Umbilical cord (tissue), 1 donor: ENCODE measurements at regions not wholly inside any gene's neighbourhood (a gene's known extent, or its start where the extent isn't known, plus 50 kb on each side); places are given as distances from the start of the nearest gene placed in this dataset.
A peak's percentile ranks its signal among the peaks of the same experiment; 100 is the strongest.
"Not testable (repeated sequence)": the region's sequence is repeated elsewhere in the genome, so short reads cannot be mapped to it uniquely, and the experiment has no call there.

ENCODE experiments used
- DNase-seq: peaks from one replicate; pipeline ENCODE4 v3.0.0-alpha.2; 2015; ENCODE audit warnings: low spot score

DNA sequence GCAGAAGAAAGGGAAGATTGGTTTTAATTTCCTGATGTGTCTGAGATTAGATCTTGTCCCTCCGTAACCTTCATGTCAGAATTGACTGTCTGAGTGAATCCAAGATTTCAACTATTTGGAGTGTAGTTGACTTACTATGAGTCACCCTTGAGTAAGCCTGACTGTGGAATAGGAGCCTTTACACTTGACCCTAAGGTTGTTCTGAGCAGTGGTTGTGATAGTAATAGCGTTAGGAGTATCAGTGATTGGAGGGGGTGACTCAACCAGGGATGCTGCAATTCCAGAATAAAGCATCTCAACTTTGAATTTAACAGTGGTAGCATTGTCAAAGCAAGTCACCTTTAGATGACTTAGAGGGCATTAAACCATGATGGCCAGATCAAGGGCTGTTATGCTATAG is 979.5 kb upstream of the FAM98A start:
- DNase-seq: no peak

DNA sequence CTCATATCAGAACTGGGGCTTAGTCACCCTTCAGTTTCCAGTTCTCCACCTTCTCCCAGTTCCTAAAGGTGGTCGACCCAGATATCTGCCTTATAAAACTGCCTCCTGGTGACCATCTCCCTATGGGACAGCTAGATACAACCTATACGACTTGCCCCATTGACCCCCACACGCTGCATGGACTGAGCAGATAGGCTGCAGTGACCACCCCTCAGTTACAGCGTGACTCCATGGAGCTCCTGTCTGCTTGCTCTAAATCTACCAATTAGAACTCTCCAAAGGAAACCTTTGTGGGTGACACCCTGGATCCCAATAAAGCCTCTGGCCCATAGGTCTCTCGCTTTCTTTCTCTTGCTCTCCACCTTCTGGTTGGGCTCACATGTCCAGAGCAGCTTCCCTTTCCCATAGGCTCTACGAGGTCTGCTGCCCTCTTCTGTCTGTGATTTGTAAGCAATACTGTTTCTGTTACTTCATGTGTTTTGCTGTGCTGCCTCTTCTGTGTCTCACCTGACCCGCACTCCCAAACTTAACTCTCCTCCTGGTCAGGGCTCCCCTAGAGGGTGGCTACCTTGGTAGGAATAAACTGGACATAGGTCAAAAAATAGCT is 971.3 kb upstream of the FAM98A start:
- DNase-seq: peak; percentile 21

DNA sequence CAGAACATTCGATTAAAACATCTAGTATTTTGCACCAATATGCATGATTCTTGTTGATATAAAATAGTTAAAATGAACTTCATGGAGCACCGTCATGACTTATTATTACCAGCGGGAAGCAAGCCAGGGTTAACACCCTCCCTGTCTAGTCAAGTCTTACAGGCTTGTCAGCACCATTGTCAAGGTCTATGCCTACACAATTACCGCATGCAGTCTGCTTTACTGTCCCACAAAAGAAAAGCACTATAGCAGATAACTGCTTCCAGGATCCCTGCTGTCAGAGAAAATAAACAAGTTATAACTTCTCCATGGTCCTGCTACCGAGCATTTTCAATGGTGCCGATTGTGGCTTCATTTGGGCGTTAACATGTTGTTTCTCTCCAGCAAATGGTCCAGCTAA is 968.0 kb upstream of the FAM98A start:
- no peak for DNase-seq

DNA sequence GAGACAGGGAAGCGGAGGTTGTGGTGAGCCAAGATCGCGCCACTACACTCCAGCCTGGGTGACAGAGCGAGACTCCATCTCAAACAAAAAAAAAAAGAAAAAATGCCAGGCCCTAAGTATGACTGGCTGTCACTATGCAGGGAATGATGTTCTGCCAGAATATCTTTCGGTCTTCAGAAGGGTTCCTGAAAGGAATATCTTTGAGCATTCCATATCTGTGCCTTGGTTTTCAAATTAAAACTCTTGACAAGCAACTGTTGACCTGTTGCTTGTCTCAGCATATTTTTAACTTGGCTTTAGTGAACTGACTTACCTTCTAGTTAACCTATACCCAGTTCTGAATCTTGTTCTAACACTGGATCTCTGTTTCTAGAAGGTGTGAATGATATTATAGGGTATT is 953.2 kb upstream of the FAM98A start:
- DNase-seq: no peak

DNA sequence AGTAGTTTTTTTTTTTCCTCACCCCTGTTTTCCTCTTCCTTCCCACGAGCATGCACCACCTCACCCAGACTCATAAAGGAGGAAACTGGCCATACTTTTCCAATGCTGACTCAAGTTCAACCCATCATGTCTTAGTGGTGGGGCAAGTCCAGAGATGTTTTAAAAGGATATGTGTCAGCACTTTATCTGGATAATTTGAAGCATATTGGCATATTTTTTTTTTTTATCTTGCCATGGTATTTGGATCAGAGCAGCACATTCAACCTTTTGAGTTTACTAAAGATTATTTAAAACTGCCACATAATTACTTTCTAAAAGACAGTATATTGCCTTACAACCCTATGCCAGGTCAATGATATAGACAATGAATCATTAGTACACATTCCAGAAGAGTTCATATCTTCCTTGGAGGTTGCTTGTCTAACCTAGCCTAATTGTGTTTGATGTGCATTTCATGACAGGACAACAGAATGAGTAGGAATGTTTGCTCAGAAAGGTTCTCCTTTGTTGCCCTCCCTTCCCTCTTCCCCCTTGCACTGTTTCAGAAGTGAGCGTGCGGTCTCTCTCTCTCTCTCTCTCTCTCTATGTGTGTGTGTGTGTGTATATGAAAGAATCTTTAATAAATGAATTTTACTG is 950.7 kb upstream of the FAM98A start:
- no peak for DNase-seq

DNA sequence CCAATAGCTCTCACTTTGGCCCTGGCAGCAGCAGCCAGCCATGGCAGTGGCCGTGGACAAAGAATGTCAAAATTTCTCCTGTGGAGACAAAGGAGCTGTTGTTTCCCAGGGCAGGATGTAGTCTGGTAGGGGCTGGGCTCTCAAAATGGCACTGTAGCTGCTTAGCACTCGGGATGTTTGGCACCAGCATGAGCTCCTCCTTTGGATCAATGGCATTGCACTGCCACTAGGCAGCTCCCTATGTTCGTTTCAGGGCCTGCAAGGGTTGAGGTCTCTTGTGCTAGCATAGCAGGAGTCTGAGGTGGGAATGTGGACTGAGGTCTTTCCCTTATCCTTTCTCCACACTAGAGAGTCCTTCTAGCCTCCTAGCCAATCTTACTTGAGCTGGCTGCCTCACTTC is 948.8 kb upstream of the FAM98A start:
- no peak for DNase-seq

DNA sequence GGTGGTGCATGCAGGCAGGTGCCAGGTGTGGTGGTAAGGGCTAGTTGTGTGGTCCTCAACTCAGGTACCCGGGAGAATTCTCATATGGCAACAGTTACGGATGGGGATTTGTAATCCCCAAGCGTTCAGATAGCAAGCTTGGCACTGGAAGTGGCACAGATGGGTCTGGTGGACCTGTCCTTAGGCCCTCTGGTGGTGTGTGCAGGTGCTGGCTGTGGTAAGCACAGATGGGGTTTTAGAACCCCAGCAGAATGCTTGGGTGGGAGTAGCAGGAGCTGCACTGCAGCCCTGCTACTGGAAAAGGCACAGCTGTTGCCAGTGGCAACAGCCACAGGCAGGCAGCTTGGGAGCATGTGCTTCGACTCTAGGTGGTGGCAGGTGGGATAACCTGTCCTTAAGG is 948.2 kb upstream of the FAM98A start:
- DNase-seq: no peak

DNA sequence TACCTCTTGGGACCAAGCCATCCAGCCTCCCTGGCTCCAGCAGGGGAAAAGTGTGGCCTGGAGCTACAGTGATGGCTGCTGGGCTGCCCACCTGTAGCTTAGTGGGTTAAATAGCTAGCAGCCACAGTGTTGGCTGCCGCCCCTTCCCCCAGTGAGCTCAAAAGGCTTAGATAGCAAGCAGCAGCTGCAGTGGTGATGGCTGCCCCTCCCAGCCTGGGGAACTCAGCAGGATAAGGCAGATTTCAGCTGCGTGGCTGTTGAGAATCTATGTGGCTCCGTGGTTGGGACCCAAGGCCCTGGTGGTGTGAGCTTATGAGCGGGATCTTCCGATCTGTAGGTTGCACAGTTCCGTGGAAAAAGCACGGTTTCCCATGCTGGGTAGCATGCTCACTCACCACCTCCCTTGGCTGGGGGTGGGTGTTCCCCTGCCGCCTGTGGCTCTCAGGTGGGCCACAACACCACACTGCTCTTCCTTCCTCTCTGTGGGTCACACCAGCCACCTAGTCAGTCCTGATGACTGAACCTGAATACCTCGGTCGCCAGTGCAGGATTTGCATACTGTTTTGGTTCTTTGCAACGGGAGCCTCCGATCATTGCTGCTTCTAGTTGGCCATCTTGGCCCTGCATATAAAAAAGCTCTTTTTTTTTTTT is 946.5 kb upstream of the FAM98A start:
- DNase-seq: peak; percentile 5

DNA sequence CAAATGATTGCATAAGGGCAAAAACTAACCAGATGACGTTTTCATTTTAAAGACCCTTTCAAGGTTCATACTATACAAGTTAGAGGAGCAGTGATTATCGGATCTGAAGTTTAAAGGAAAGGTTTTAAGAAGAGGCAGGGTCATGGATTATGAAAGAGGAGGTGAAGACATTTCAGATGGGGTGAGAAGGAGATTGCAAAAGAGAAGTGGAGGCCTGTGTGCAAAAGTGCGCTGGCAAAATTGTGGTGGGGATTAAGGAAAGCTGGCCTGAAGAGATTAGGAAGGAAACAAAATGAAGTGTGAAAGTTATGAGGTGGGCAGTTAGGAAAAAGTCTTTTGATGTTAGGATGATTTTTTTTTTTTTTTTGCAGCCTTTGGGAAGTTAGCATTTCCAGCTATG is 935.7 kb upstream of the FAM98A start:
- peak; percentile 79 for DNase-seq

DNA sequence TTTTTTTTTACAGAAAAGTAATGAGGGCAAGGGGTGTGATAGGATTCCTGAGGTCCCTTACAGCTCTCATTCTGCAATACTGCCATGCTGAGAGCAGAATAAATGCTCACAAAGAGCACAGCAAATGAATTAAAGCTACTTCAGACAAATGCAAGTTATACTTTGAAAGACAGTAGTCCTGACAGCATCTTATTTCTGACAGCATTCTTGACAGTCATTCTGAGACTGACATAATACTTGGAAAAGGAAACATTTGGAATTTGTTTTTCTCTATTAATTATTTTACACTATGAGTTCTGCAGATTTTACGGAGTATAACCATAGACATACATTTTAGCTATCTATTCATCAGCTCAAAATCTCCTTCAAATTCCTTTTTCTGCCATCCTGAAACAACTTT is 935.2 kb upstream of the FAM98A start:
- DNase-seq: no peak

DNA sequence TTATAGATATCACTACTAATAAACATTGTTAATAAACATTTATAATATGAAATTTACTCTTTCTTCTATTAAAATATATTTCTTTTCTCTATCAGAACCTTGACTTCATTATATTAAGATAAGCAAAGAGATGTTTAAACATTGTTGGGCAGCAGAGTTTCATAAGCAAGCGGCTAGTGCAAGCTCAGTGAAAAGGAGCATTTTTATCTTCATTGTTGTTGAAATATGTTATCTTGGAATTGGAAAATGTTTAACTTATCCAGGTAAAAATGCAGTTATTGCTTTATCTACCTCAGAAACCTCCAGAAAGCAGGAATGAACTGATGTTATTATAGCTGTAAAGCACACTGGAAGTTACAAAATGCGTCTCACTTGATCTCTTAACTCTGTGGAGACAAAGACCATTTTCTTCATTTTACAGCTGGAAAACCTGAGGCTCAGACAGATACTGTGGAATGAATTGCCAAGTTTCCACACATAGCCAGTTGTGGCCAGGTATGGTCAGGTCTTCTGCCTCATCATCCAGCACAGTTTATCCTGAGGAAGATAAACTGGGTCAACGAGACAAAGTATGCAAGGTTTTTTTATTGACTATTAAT is 934.6 kb upstream of the FAM98A start:
- DNase-seq: no peak

DNA sequence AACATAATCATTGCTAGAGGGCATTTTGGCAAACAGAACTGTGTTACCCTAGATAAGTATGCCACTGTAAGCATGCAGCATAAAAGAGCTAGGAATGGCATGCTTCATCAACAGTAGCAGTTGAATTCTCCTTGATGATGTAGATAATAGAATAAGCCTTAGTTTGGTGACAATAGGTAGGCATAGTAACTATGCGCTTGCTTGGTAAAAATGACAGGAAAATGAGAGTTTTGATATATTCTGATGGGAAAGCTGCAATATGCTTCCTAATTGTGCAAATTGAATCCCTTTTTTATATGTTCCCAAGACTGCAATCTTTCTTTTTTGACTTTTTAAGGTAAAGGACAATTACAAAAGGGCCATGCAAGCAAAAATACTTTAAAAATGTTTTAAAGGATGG is 930.9 kb upstream of the FAM98A start:
- no peak for DNase-seq

DNA sequence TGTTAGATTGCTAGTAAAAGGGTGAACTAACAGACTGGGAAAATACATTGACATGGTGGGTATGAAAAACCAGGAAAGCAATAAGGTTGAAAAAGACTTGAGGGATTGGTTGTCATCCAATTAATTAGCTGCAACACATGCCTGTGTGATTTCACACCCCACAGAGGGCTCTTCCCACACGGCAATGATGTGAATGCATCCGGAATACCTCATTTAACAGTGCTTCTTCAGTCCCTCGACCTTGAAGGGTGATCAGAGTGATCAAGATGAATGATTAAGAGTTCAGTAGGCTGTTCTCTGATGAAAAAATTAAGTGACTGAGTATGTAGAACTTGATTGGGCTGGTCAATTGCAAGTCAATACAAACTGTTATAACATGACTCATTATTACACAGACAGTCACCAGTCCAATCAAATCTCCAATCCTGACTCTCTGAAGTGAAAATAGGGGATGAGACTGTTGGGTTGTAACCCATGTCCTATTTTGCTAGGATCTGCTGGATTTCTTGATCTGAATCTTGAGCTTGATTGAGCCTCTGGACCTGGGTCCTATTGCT is 924.9 kb upstream of the FAM98A start:
- DNase-seq: no peak

DNA sequence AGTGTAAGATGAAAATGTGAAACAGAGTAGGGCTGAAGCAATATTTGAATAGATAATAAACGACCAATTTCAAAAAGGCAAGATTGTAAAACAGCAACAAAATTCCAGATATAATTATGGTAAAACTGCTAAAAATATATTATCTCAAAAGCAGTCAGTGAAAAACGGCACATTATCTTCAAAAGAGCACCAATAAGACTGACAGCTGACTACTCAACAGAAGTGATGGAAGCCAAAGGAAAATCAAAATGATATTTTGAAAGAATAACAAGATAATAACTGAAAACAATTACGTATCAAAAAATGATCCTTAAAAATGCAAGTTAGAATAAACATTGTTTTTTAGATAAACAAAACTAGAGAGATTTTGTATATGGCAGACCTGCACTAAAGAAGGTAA is 920.6 kb upstream of the FAM98A start:
- DNase-seq: no peak

DNA sequence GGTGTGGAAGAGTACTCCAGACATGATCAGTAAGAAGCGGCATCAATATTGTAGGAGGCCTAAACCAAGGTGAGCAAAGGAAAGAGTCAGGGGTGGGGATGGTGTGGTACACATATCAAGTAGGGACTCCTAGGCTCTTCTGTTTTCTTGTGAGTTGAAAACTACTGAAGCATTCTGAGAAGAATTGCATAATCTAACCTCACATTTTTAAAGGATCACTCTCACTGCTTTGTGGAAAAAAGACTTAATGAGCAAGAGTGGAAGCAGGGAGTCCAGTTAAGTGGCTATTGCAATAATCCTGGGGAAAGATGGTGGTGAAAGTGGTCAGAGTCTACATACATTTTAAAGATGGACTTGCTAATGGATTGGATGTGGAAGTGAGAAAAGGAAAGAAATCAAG is 899.5 kb upstream of the FAM98A start:
- no peak for DNase-seq

DNA sequence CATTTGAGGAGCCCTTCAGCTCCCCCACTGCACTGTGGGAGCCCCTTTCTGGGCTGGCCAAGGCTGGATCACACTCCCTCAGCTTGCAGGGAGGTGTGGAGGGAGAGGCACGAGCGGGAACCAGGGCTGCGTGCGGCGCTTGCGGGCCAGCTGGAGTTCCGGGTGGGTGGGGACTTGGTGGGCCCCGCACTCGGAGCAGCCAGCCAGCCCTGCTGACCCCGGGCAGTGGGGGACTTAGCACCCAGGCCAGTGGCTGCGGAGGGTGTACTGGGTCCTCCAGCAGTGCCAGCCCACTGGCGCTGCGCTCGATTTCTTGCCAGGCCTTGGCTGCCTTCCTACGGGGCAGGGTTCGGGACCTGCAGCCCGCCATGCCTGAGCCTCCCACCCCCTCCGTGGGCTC is 895.1 kb upstream of the FAM98A start:
- DNase-seq: not testable (repeated sequence)

DNA sequence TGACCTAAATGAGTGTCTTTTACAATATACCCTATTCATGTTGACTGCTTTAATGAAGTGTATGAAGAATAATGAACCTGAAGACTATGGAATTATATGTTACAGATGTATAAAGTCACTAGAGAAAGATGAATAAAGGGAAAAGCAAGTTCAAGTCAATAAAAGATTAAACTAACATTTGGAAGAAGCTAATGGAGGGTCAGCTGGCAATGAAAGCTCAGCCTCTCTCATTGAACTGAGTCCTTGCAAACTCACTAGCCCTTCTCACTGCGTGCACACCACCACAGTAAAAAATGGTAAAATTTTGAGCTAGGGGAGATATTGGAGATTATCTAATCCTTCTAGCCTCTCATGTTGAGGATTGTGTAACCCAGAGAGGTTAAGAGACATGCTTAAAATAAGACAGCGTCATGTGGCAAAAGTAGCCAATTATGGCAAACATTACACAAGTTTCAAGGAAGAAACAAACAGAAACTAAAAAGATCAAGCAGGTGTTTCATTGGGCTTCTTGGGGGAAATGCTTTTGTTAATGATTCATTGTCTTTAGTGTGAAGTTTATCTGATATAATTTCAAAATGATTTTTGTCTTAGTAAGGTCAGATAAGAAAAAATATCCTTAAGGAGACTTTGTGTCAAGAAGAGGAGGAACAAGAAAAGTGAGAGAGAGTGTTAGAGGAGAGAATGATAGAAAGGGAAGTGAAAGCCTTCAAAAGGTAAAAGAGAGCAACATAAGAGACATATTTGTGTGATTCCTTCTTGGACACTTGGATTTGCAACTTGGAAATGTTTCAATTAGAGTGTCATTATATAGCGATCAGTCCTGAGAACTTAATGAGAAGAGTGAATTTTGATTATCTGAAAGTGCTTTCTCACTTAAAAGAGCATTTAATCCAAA is 893.7 kb upstream of the FAM98A start:
- no peak for DNase-seq

DNA sequence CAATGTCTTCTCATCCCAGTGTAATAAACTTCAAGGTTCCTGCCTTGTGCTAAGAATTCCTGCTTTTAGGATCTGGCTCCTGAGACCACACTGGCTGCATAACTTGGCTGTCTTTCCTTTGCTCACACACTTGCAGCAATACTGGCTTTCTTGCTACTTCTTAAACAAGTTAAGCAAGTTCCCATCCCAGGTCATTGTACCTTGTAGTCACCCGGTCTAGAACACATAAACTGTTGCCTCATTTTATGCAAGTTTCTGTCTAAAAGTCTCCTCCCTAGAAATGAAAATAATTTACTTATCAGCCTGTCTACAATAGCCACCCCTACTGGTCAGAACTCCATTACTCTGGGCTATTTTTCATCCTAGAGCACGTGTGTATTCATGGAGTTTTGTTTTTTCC is 887.9 kb upstream of the FAM98A start:
- no peak for DNase-seq

DNA sequence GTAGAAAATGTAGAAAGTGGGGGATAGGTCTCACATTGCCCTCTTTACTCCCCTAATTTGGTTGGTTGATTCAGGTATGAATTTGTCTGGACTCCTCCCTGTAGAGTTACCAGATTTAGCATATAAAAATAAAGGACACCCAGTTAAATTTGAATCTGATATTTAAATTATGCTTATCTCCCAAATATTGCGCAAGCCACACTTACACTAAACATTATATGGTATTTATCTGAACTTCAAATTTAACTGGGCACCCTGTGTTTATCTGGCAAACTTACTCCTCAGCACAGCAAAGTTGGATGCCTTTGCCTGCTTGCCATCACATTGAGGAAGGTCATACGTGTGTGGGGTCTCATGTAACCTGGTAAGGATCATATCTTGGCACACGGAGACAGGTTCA is 882.4 kb upstream of the FAM98A start:
- DNase-seq: no peak

DNA sequence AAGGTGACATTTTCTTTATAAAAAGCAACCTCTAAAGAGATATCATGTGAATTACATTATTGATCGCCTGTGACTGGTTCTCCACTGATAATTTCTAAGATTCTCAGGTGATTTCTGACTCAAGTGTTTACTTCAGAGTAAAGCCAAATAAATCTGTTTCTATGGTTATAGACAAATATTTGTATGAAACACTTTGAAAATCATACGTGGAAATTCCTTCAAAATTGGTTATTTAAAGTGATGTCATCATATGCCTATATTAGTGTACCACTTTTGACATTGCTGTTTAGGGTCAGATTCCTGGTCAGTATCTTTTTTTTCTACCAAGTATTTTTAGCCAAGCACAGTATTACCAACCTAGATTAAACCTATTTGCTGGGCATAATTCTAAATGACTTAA is 881.3 kb upstream of the FAM98A start:
- DNase-seq: no peak

DNA sequence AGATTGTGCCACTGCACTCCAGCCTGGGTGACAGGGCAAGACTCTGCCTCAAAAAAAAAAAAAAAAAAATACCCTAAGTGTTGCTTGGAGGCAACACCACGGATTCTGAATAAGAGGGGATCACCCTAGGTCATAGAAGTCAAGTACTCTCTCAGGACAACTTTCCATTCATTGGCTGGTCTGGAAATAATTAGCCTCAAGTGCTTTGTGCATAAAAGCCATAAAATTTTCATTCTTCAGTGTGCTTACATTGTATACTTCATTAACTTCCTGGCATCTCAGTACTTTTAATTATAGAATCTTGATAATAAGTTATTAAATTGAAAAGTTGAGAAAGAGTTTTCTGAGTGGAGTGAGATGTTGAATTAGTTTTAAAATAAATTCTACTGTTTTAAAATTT is 876.1 kb upstream of the FAM98A start:
- DNase-seq: no peak

DNA sequence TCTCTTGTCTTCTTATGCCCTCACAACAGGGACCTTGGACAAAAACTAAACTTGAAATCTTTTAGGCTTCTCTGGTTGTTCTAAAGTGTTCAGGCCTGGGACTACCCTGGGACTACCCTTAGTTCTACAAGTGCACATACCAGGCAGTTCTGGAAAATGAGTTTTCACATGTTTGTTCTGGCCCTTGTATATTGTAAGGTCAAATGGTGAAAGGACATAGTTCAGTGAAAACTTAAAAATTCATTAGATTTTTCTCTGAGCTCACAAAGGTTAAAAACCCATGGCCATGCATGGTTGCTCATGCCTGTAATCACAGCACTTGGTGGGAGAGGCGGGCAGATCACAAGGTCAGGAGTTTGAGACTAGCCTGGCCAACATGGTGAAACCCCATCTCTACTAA is 875.5 kb upstream of the FAM98A start:
- DNase-seq: no peak
